ENCODE measurements at regions not wholly inside any gene's neighbourhood (a gene's known extent, or its start where the extent isn't known, plus 50 kb on each side); places are given as distances from the start of the nearest gene placed in this dataset.
"Not testable (repeated sequence)": the region's sequence is repeated elsewhere in the genome, so short reads cannot be mapped to it uniquely, and the experiment has no call there.

GRCh38 chr4:66357316-66357715 is 687.0 kb upstream of the EPHA5 start:
- DNase-seq: peak; percentile 64

- no peak for DNase-seq
Measured at GRCh38 chr4:66355328-66355727, 685.0 kb upstream of the EPHA5 start.

GRCh38 chr4:66351761-66352160 is 681.5 kb upstream of the EPHA5 start:
- no peak for DNase-seq

GRCh38 chr4:66340286-66340893 is 670.1 kb upstream of the EPHA5 start:
- DNase-seq: no peak

GRCh38 chr4:66339007-66339406 is 668.7 kb upstream of the EPHA5 start:
- no peak for DNase-seq

- no peak for DNase-seq
Measured at GRCh38 chr4:66331761-66332160, 661.5 kb upstream of the EPHA5 start.

GRCh38 chr4:66330125-66330524 is 659.8 kb upstream of the EPHA5 start:
- DNase-seq: no peak

- no peak for DNase-seq
Measured at GRCh38 chr4:66328803-66329574, 658.7 kb upstream of the EPHA5 start.

- no peak for DNase-seq
Measured at GRCh38 chr4:66307641-66308438, 637.6 kb upstream of the EPHA5 start.

- DNase-seq: no peak
Measured at GRCh38 chr4:66300336-66300934, 630.1 kb upstream of the EPHA5 start.

GRCh38 chr4:66298569-66298968 is 628.3 kb upstream of the EPHA5 start:
- no peak for DNase-seq

GRCh38 chr4:66297703-66298102 is 627.4 kb upstream of the EPHA5 start:
- no peak for DNase-seq

GRCh38 chr4:66294638-66295037 is 624.3 kb upstream of the EPHA5 start:
- no peak for DNase-seq

GRCh38 chr4:66284991-66285451 is 614.7 kb upstream of the EPHA5 start:
- DNase-seq: no peak

GRCh38 chr4:66279084-66279483 is 608.8 kb upstream of the EPHA5 start:
- DNase-seq: no peak

- no peak for DNase-seq
Measured at GRCh38 chr4:66275411-66276038, 605.2 kb upstream of the EPHA5 start.

GRCh38 chr4:66273110-66273509 is 602.8 kb upstream of the EPHA5 start:
- peak; percentile 12 for DNase-seq

- DNase-seq: not testable (repeated sequence)
Measured at GRCh38 chr4:66270356-66270755, 600.1 kb upstream of the EPHA5 start.

GRCh38 chr4:66266554-66266953 is 596.3 kb upstream of the EPHA5 start:
- not testable (repeated sequence) for DNase-seq

- DNase-seq: no peak
Measured at GRCh38 chr4:66266035-66266434, 595.7 kb upstream of the EPHA5 start.

- no peak for DNase-seq
Measured at GRCh38 chr4:66252291-66252690, 582.0 kb upstream of the EPHA5 start.

GRCh38 chr4:66246643-66247042 is 576.4 kb upstream of the EPHA5 start:
- no peak for DNase-seq

GRCh38 chr4:66235876-66236275 is 565.6 kb upstream of the EPHA5 start:
- no peak for DNase-seq

Measured in DMS153 (cell line).